HG03378 (cell line): ENCODE measurements at regions not wholly inside any gene's neighbourhood (a gene's known extent, or its start where the extent isn't known, plus 50 kb on each side); places are given as distances from the start of the nearest gene placed in this dataset.

ENCODE experiments used
- ATAC-seq: cut with Tn5 transposase; IDR thresholded peaks from one replicate; pipeline ENCODE4 v1.9.1; 2021; ENCODE audit warnings: mild to moderate bottlenecking, moderate library complexity; ENCODE audit not compliant: unreplicated experiment

DNA sequence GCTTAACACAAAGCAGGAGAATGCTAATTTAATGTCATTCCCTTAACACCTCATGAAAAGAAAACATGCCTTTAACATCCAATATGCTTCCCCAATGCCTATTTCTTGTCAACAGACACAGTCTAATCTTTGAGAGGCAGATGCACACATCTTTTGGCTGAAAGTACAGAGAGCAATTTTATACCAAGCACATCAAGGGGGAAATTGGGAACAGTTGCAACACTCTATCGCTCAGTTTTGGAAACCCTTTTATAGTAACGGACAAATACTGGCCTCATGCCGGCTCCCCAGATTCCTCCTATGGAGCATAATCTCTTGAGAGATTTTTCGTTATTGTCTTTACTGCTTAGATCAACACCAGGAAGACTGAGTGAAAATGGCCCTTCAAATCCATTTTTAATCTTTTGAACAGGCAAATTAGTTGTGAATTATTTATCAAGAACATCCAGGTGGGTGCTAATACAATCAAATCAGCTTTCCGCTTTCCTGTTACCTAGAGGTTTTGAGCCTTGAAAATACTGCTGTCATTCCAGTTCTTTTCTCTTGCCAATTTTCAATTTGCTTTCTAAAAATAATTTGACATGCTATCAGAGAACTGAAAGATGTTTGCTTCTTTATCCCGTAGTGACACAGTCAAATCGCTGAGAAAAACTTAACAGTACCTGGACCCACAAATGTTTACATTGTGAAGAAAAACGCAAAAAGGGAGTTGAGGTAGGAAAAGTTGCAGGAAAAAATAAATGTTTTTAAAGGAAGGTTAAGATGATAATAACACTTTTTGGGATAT, 60.7 kb upstream of the CAND1 start:
- no peak for ATAC-seq

DNA sequence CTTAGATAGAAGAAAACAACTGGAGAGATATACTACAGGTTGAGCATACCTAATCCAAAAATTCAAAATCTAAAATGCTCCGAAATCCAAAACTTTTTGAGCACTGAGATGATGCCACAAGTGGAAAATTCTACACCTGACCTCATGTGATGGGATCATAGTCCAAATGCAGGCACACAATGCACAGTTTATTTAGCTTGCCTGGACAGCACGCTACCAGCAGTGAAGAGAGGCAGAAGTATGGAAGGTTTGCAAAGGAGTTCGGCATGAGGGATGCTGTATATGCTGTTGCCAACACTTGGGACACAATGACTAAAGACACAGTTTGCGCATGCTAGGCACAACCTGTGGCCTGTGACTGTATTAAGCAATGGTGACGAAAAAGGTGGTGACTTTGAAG, 58.1 kb upstream of the CAND1 start:
- no peak for ATAC-seq

DNA sequence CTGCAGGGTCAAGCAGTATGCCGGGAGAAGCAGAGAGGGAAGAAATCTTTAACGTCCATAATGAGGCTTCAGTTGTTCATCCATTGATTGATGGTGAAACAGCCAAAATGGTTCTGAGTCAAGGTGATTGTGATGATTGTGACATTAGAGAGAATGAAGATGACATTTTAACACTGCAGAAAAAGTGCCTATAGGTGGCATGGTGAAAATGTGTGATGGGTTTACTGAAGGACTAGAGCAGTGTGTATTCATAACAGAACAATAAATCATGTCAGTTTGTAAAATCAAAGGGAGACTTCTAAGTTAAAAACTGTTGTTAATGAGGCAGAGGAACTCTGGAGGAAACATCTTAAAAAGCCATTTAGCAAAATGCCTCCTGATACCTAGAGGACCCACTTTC, 57.7 kb upstream of the CAND1 start:
- no peak for ATAC-seq

DNA sequence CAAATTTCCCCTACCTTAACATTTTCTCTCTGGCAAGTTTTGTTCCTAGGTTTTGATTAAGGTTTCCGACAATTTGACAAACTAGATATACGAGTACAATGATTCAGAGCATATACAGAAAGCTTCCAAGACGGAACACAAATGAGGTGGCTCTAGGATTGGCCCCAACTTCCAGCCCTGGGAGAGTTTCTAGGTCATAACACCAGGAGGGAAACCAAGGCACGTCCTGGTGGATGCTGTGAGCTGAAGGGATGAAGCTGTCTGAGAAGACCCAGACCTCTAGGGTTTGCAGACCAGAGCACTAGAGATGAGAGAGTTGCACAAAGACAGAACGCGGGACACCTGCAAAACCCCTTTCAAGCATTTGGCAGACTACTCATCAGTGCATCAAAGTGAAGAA, 51.5 kb upstream of the CAND1 start:
- ATAC-seq, result no peak
